ENCODE measurements at regions not wholly inside any gene's neighbourhood (a gene's known extent, or its start where the extent isn't known, plus 50 kb on each side); places are given as distances from the start of the nearest gene placed in this dataset.

- H3K79me2 ChIP-seq (ENCODE audit: insufficient read depth) = no peaks in the 10 kb centered on the region
- no peaks in the 10 kb centered on the region for H3K9me2 ChIP-seq
- no peak for DNase-seq
- H3K27ac ChIP-seq (ENCODE audit: low read depth in 2 of 2, low read length in 1 of 2) = no peak overlapping the region
- H2AFZ ChIP-seq (ENCODE audit: low read depth) = no peak overlapping the region
- 38% methylated on average over 3 of the region's 3 CpGs for WGBS (ENCODE audit: low lambda C conversion rate)
- H3K9me3 ChIP-seq = no peaks in the 10 kb centered on the region
- no peaks in the 10 kb centered on the region for H4K20me1 ChIP-seq (ENCODE audit: insufficient read depth)
- TF ChIP-seq RXRA (IDR thresholded peaks at IDR 0.05; ENCODE audit: borderline replicate concordance, low read depth) (no peak), IRF3 (IDR thresholded peaks at IDR 0.05; ENCODE audit: low read depth, low read length) (no peak), EP300 (IDR thresholded peaks at IDR 0.05; ENCODE audit: borderline replicate concordance in 1 of 2, low read depth in 1 of 2, low read length in 1 of 2) (no peak)
- H3K4me1 ChIP-seq (ENCODE audit: control insufficient read depth in 1 of 2, insufficient read depth in 2 of 2, low read depth in 1 of 2, low read length in 1 of 2) = no peaks in the 10 kb centered on the region
- POLR2A ChIA-PET = no interaction called here
- no peaks in the 10 kb centered on the region; the same call in 1 of the 2 replicates for H3K27me3 ChIP-seq (ENCODE audit: insufficient read depth)
- CTCF ChIA-PET = no interaction called here
- H3K4me3 ChIP-seq (ENCODE audit: low read depth in 2 of 2, low read length in 1 of 2) = no peak overlapping the region
- H3F3A ChIP-seq (replicated peaks; ENCODE audit: insufficient read depth) = no peaks in the 10 kb centered on the region
- H3K36me3 ChIP-seq (replicated peaks in 1 of 2; ENCODE audit: control insufficient read depth in 1 of 2, insufficient read depth in 2 of 2, low read length in 1 of 2) = no peaks in the 10 kb centered on the region
- H3K9ac ChIP-seq = no peak overlapping the region
- no peak overlapping the region for H3K4me2 ChIP-seq
Observed at GRCh38 chr12:13383379-13383778, 186.9 kb downstream of the EMP1 start.

GRCh38 chr12:13380297-13380696 lies 183.8 kb downstream of the EMP1 start:
- Histone ChIP-seq H3K9me3 (no peaks in the 10 kb centered on the region), H3K27ac (ENCODE audit: low read depth in 2 of 2, low read length in 1 of 2) (no peak overlapping the region), H3F3A (replicated peaks; ENCODE audit: insufficient read depth) (no peaks in the 10 kb centered on the region), H2AFZ (ENCODE audit: low read depth) (no peak overlapping the region), H4K20me1 (ENCODE audit: insufficient read depth) (no peaks in the 10 kb centered on the region), H3K4me2 (no peak overlapping the region), H3K9ac (no peak overlapping the region), H3K27me3 (ENCODE audit: insufficient read depth) (no peaks in the 10 kb centered on the region), H3K79me2 (ENCODE audit: insufficient read depth) (no peaks in the 10 kb centered on the region), H3K4me1 (ENCODE audit: control insufficient read depth in 1 of 2, insufficient read depth in 2 of 2, low read depth in 1 of 2, low read length in 1 of 2) (no peaks in the 10 kb centered on the region), H3K9me2 (no peaks in the 10 kb centered on the region), H3K36me3 (replicated peaks in 1 of 2; ENCODE audit: control insufficient read depth in 1 of 2, insufficient read depth in 2 of 2, low read length in 1 of 2) (no peaks in the 10 kb centered on the region), H3K4me3 (ENCODE audit: low read depth in 2 of 2, low read length in 1 of 2) (no peak overlapping the region)
- ChIA-PET CTCF (interaction anchor here (1.3 to 3.3 kb wide), 2 partner anchors 9 to 18 kb away, joined by 3 to 12 read pairs; no protein-coding TSS in a partner anchor), POLR2A (no interaction called here)
- 14% methylated on average over 3 of the region's 3 CpGs for WGBS (ENCODE audit: low lambda C conversion rate)
- DNase-seq = no peak
- TF ChIP-seq REST (IDR thresholded peaks at IDR 0.05; ENCODE audit: low read depth, low read length) (no peak), POLR2AphosphoS5 (IDR thresholded peaks at IDR 0.05; ENCODE audit: low read depth, low read length) (no peak), EZH2phosphoT487 (IDR thresholded peaks at IDR 0.05; ENCODE audit: borderline replicate concordance, low read depth) (no peak), GABPA (IDR thresholded peaks at IDR 0.05; ENCODE audit: low read depth) (no peak), PBX3 (IDR thresholded peaks at IDR 0.05) (no peak), FOXJ3 (CRISPR knock-in tag; IDR thresholded peaks at IDR 0.05) (no peak), RAD21 (IDR thresholded peaks at IDR 0.05; ENCODE audit: low read length) (no peak), TEAD4 (IDR thresholded peaks at IDR 0.05; ENCODE audit: borderline replicate concordance, insufficient read depth) (no peak), ZBTB33 (IDR thresholded peaks at IDR 0.05; ENCODE audit: borderline replicate concordance, low read depth) (no peak), NFIC (IDR thresholded peaks at IDR 0.05; ENCODE audit: borderline replicate concordance) (no peak)

Data from SK-N-SH (cell line).